Suppressor macrophage (primary cell): ENCODE measurements at regions not wholly inside any gene's neighbourhood (a gene's known extent, or its start where the extent isn't known, plus 50 kb on each side); places are given as distances from the start of the nearest gene placed in this dataset.

Source experiments
- DNase-seq, 4 experiments: peaks; one replicate each; pipeline ENCODE4 v3.0.0-alpha.2; 2020 to 2022

GRCh38 chr5:179427032-179427675, 81.9 kb upstream of the ADAMTS2 start:
- DNase-seq = no peak

GRCh38 chr5:179422908-179423481, 77.7 kb upstream of the ADAMTS2 start:
- no peak for DNase-seq

GRCh38 chr5:179422213-179422855, 77.1 kb upstream of the ADAMTS2 start:
- DNase-seq = no peak

GRCh38 chr5:179421144-179421901, 76.1 kb upstream of the ADAMTS2 start:
- no peak for DNase-seq

GRCh38 chr5:179420476-179420875, 75.2 kb upstream of the ADAMTS2 start:
- no peak for DNase-seq

- DNase-seq = no peak
These were observed 73.7 kb upstream of the ADAMTS2 start for GRCh38 chr5:179418972-179419371.

GRCh38 chr5:179417696-179418095, 72.4 kb upstream of the ADAMTS2 start:
- DNase-seq = no peak

- no peak for DNase-seq
These were observed 71.8 kb upstream of the ADAMTS2 start for GRCh38 chr5:179417016-179417415.

GRCh38 chr5:179416114-179416822, 71.0 kb upstream of the ADAMTS2 start:
- DNase-seq = no peak

GRCh38 chr5:179415291-179416060, 70.2 kb upstream of the ADAMTS2 start:
- DNase-seq = no peak

GRCh38 chr5:179414459-179415261, 69.4 kb upstream of the ADAMTS2 start:
- peak in 2 of 4 experiments; percentile 8 to 9 for DNase-seq

GRCh38 chr5:179413711-179414458, 68.6 kb upstream of the ADAMTS2 start:
- no peak for DNase-seq

GRCh38 chr5:179413086-179413690, 67.9 kb upstream of the ADAMTS2 start:
- no peak for DNase-seq

GRCh38 chr5:179411161-179411841, 66.0 kb upstream of the ADAMTS2 start:
- no peak for DNase-seq

GRCh38 chr5:179410291-179411160, 65.3 kb upstream of the ADAMTS2 start:
- no peak for DNase-seq

GRCh38 chr5:179409806-179410205, 64.5 kb upstream of the ADAMTS2 start:
- no peak for DNase-seq

GRCh38 chr5:179408611-179409010, 63.4 kb upstream of the ADAMTS2 start:
- no peak for DNase-seq
